ENCODE measurements at regions not wholly inside any gene's neighbourhood (a gene's known extent, or its start where the extent isn't known, plus 50 kb on each side); places are given as distances from the start of the nearest gene placed in this dataset.

DNA sequence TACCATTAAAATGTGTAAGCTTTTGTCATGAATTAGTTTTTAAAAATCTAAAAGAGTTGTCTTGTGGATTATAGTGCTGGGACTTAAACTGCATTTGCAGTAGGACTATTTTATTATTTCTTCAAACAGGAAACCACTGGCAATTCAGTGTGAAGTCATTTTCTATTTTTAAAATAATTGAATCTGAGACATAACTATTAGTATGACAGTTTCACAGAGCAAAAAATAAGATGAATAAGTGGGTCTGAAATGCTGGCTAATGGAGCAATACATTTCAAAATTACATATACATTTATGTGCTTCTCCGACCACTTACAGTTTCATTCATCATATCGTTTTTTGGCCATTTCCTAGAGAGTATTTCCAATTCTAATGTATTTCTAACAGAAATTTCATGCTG is 75.3 kb upstream of the RAPGEF2 start:
- ChIA-PET CTCF (interaction anchor here (1.2 to 1.6 kb wide), 3 partner anchors 9 to 118 kb away, joined by 3 to 5 read pairs (median 3); no protein-coding TSS in a partner anchor), SMC1A (ENCODE audit: uncharacterized antibody, unreplicated experiment) (interaction anchor here (0.8 to 4.8 kb wide), 6 partner anchors 11 to 124 kb away, joined by 3 to 37 read pairs (median 4); no protein-coding TSS in a partner anchor), RAD21 (ENCODE audit: unreplicated experiment) (interaction anchor here (2.0 kb wide), 1 partner anchor 10 kb away, joined by 12 read pairs; no protein-coding TSS in a partner anchor), POLR2A (interaction anchor here (1.8 kb wide), 1 partner anchor 10 kb away, joined by 7 read pairs; no protein-coding TSS in a partner anchor)
- Histone ChIP-seq H4K20me1 (ENCODE audit: control insufficient read depth, insufficient read depth) (no peaks in the 10 kb centered on the region), H3K4me3 (no peak overlapping the region), H3K36me3 (ENCODE audit: control insufficient read depth in 2 of 2, insufficient read depth in 2 of 2, low read length in 1 of 2) (no peaks in the 10 kb centered on the region), H3K79me2 (ENCODE audit: control insufficient read depth, insufficient read depth, low read length) (no peaks in the 10 kb centered on the region), H3K9me3 (replicated peaks; ENCODE audit: control insufficient read depth, insufficient read depth, low read length) (no peaks in the 10 kb centered on the region), H2AFZ (ENCODE audit: control insufficient read depth, low read depth, low read length) (no peak overlapping the region), H3K4me1 (ENCODE audit: control insufficient read depth, insufficient read depth, low read length) (peaks cover 7% of the 10 kb centered on the region; the same call in 1 of the 2 replicates), H3K9ac (ENCODE audit: control insufficient read depth, insufficient read depth, low read length) (no peak overlapping the region), H3K27me3 (replicated peaks in 1 of 2; ENCODE audit: control insufficient read depth in 2 of 2, insufficient read depth in 2 of 2, low read length in 1 of 2) (no peaks in the 10 kb centered on the region; a peak in 1 of 4 replicates), H3K4me2 (ENCODE audit: control insufficient read depth, insufficient read depth) (no peak overlapping the region), H3K27ac (ENCODE audit: control insufficient read depth, insufficient read depth) (no peak overlapping the region)
- ATAC-seq = peak; percentile 85
- BruUV-seq (replicated peaks) = no TSS peak
- TF ChIP-seq MEF2B (IDR thresholded peaks at IDR 0.05; ENCODE audit: partially characterized antibody, poor library complexity, severe bottlenecking) (peak; percentile 38), SREBF1 (IDR thresholded peaks at IDR 0.05; ENCODE audit: low read length) (no peak), RUNX3 (IDR thresholded peaks at IDR 0.05; ENCODE audit: low read length) (peak; percentile 50), JUNB (IDR thresholded peaks at IDR 0.05) (peak; percentile 40; the same call in 1 of the 2 replicates), MEF2A (IDR thresholded peaks at IDR 0.05; ENCODE audit: insufficient read depth, low read depth, low read length) (peak; percentile 90), PML (IDR thresholded peaks at IDR 0.05; ENCODE audit: low read length) (no peak), IRF3 (IDR thresholded peaks at IDR 0.05) (no peak), ZNF217 (IDR thresholded peaks at IDR 0.05) (0 out of 2 replicates have a peak, but pooled peaks have one; percentile 38), ATF2 (IDR thresholded peaks at IDR 0.05; ENCODE audit: low read length) (peak; percentile 87), ATF7 (IDR thresholded peaks at IDR 0.05; ENCODE audit: low read depth) (peak; percentile 85), HDAC6 (IDR thresholded peaks at IDR 0.05; ENCODE audit: unreplicated experiment) (no peak)
- TF ChIP-seq, protein P1, sequence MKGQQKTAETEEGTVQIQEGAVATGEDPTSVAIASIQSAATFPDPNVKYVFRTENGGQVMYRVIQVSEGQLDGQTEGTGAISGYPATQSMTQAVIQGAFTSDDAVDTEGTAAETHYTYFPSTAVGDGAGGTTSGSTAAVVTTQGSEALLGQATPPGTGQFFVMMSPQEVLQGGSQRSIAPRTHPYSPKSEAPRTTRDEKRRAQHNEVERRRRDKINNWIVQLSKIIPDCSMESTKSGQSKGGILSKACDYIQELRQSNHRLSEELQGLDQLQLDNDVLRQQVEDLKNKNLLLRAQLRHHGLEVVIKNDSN (IDR thresholded peaks at IDR 0.05; ENCODE audit: borderline replicate concordance, extremely low read length, insufficient read depth, low read depth, low read length) = no peak
- TF ChIP-seq, protein P2, sequence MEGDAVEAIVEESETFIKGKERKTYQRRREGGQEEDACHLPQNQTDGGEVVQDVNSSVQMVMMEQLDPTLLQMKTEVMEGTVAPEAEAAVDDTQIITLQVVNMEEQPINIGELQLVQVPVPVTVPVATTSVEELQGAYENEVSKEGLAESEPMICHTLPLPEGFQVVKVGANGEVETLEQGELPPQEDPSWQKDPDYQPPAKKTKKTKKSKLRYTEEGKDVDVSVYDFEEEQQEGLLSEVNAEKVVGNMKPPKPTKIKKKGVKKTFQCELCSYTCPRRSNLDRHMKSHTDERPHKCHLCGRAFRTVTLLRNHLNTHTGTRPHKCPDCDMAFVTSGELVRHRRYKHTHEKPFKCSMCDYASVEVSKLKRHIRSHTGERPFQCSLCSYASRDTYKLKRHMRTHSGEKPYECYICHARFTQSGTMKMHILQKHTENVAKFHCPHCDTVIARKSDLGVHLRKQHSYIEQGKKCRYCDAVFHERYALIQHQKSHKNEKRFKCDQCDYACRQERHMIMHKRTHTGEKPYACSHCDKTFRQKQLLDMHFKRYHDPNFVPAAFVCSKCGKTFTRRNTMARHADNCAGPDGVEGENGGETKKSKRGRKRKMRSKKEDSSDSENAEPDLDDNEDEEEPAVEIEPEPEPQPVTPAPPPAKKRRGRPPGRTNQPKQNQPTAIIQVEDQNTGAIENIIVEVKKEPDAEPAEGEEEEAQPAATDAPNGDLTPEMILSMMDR (IDR thresholded peaks at IDR 0.05 in 2 of 3, conservative IDR thresholded peaks at IDR 0.05 in 1 of 3; ENCODE audit: control insufficient read depth in 2 of 3, extremely low read depth in 1 of 3, insufficient read depth in 1 of 3, low read depth in 3 of 3, low read length in 3 of 3) = no peak
- in situ Hi-C loops (cut with MboI) = no loop called here
- 0% methylated on average over 2 of the region's 2 CpGs for WGBS (ENCODE audit: insufficient coverage, insufficient replicate concordance, low lambda C conversion rate, missing lambda C conversion rate)
- no peak for FAIRE-seq
- no peak for DNase-seq (ENCODE audit: low read depth, low spot score)
- intact Hi-C loops (cut with micrococcal nuclease; ENCODE audit: unreplicated experiment) = no loop called here
